ENCODE measurements at regions not wholly inside any gene's neighbourhood (a gene's known extent, or its start where the extent isn't known, plus 50 kb on each side); places are given as distances from the start of the nearest gene placed in this dataset.

- TF ChIP-seq, protein P1, sequence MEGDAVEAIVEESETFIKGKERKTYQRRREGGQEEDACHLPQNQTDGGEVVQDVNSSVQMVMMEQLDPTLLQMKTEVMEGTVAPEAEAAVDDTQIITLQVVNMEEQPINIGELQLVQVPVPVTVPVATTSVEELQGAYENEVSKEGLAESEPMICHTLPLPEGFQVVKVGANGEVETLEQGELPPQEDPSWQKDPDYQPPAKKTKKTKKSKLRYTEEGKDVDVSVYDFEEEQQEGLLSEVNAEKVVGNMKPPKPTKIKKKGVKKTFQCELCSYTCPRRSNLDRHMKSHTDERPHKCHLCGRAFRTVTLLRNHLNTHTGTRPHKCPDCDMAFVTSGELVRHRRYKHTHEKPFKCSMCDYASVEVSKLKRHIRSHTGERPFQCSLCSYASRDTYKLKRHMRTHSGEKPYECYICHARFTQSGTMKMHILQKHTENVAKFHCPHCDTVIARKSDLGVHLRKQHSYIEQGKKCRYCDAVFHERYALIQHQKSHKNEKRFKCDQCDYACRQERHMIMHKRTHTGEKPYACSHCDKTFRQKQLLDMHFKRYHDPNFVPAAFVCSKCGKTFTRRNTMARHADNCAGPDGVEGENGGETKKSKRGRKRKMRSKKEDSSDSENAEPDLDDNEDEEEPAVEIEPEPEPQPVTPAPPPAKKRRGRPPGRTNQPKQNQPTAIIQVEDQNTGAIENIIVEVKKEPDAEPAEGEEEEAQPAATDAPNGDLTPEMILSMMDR (optimal IDR thresholded peaks at IDR 0.05 in 1 of 3, IDR thresholded peaks at IDR 0.05 in 1 of 3, conservative IDR thresholded peaks at IDR 0.05 in 1 of 3; ENCODE audit: extremely low read depth in 1 of 3, insufficient read depth in 2 of 3, low read length in 3 of 3), result no peak
- no peak for TF ChIP-seq EZH2 (IDR thresholded peaks at IDR 0.05; ENCODE audit: low read length)
Observed at GRCh38 chr5:8290721-8291120, 421.8 kb downstream of the MTRR start.

Data from keratinocyte (primary cell).